DND-41 (cell line): ENCODE measurements at regions not wholly inside any gene's neighbourhood (a gene's known extent, or its start where the extent isn't known, plus 50 kb on each side); places are given as distances from the start of the nearest gene placed in this dataset.

Source experiments
- CTCF ChIP-seq: IDR thresholded peaks from 2 replicates; pipeline ENCODE4 v1.5.1; 2012; ENCODE audit warnings: borderline replicate concordance, low read length, moderate library complexity, mild to moderate bottlenecking; ENCODE audit not compliant: poor library complexity, severe bottlenecking; ENCODE audit errors: extremely low read depth
- EZH2 ChIP-seq: IDR thresholded peaks from 3 replicates; pipeline ENCODE4 v1.6.1; 2012; ENCODE audit warnings: borderline replicate concordance, low read depth, mild to moderate bottlenecking, moderate library complexity, low read length, inconsistent platforms; ENCODE audit not compliant: severe bottlenecking

GRCh38 chr18:53941601-53942338, 282.7 kb downstream of the MBD2 start:
- no peak for TF ChIP-seq CTCF
- TF ChIP-seq EZH2, result no peak
